ENCODE measurements at regions not wholly inside any gene's neighbourhood (a gene's known extent, or its start where the extent isn't known, plus 50 kb on each side); places are given as distances from the start of the nearest gene placed in this dataset.

- TF ChIP-seq ZNF462 (CRISPR knock-in tag; IDR thresholded peaks at IDR 0.05) (no peak), CREB1 (CRISPR knock-in tag; IDR thresholded peaks at IDR 0.05; ENCODE audit: low read depth) (no peak), ZNF114 (CRISPR knock-in tag; IDR thresholded peaks at IDR 0.05) (no peak)
Observed at GRCh38 chr4:12239897-12240636, 811.4 kb upstream of the HS3ST1 start (continued).

GRCh38 chr4:12231098-12231497, 802.4 kb upstream of the HS3ST1 start:
- no peaks in the 10 kb centered on the region for H3K27me3 ChIP-seq (ENCODE audit: insufficient read depth)
- ATAC-seq, result no peak
- H3K4me3 Mint-ChIP-seq, result no peak overlapping the region
- H3K4me2 ChIP-seq, result no peak overlapping the region
- H3K4me3 ChIP-seq, result no peak overlapping the region
- H3K27me3 Mint-ChIP-seq (ENCODE audit: insufficient read depth, low read depth, poor library complexity), result no peaks in the 10 kb centered on the region
- H3K27ac ChIP-seq (ENCODE audit: low read depth), result no peak overlapping the region
- no peaks in the 10 kb centered on the region for H3K79me2 ChIP-seq (replicated peaks; ENCODE audit: insufficient read depth)
- no peaks in the 10 kb centered on the region; the same call in 1 of the 2 replicates for H3K9me2 ChIP-seq (ENCODE audit: insufficient read depth)
- no peaks in the 10 kb centered on the region for H3K36me3 Mint-ChIP-seq (ENCODE audit: low read depth)
- no peak overlapping the region for H3K27ac Mint-ChIP-seq
- no peaks in the 10 kb centered on the region for H3K4me1 ChIP-seq (ENCODE audit: insufficient read depth)
- H3K4me1 Mint-ChIP-seq, result no peaks in the 10 kb centered on the region
- no peaks in the 10 kb centered on the region for H4K20me1 ChIP-seq (replicated peaks; ENCODE audit: insufficient read depth)
- no peak for DNase-seq (ENCODE audit: low spot score)
- no peaks in the 10 kb centered on the region for H3K36me3 ChIP-seq (ENCODE audit: insufficient read depth)
- H2AFZ ChIP-seq, result no peak overlapping the region
- no peak for TF ChIP-seq EZH2 (IDR thresholded peaks at IDR 0.05; ENCODE audit: low read depth, unreplicated experiment)
- no peak for TF ChIP-seq NANOG (IDR thresholded peaks at IDR 0.05; ENCODE audit: borderline replicate concordance)
- no peaks in the 10 kb centered on the region for H3K9me3 Mint-ChIP-seq
- H3F3A ChIP-seq (replicated peaks; ENCODE audit: low read depth), result no peaks in the 10 kb centered on the region
